Loucy (cell line): ENCODE measurements at regions not wholly inside any gene's neighbourhood (a gene's known extent, or its start where the extent isn't known, plus 50 kb on each side); places are given as distances from the start of the nearest gene placed in this dataset.

Experiments used
- EZH2phosphoT487 ChIP-seq: fragments of 200-600 bp; IDR thresholded peaks from 2 replicates; pipeline ENCODE4 v1.6.1; 2018; ENCODE audit warnings: antibody characterized with exemption, mild to moderate bottlenecking, moderate library complexity, borderline replicate concordance
- TF ChIP-seq, protein P1 (sequence below): fragments of 200-600 bp; sonication (generic); conservative IDR thresholded peaks from 2 replicates; pipeline ENCODE4 v1.5.1; 2014; ENCODE audit warnings: mild to moderate bottlenecking, antibody characterized with exemption, low read length

DNA sequence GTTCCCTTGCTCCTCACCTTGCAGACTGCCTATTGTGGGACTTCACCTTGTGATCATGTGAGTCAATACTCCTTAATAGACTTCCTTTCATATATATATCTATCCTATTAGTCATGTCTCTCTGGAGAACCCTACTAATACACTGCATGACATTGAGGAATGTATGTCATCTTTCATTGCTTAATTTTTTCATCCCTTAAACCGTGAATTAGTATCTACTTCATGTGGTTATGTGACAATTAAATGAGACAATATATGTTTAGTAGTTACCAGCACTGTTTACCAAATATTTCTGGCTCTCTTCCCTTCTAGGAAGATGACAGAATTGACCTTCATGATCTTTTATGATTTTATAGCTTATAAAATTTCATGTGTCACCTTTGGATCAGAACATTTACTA, 759.5 kb downstream of the GRXCR1 start:
- TF ChIP-seq, protein P1, sequence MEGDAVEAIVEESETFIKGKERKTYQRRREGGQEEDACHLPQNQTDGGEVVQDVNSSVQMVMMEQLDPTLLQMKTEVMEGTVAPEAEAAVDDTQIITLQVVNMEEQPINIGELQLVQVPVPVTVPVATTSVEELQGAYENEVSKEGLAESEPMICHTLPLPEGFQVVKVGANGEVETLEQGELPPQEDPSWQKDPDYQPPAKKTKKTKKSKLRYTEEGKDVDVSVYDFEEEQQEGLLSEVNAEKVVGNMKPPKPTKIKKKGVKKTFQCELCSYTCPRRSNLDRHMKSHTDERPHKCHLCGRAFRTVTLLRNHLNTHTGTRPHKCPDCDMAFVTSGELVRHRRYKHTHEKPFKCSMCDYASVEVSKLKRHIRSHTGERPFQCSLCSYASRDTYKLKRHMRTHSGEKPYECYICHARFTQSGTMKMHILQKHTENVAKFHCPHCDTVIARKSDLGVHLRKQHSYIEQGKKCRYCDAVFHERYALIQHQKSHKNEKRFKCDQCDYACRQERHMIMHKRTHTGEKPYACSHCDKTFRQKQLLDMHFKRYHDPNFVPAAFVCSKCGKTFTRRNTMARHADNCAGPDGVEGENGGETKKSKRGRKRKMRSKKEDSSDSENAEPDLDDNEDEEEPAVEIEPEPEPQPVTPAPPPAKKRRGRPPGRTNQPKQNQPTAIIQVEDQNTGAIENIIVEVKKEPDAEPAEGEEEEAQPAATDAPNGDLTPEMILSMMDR, result no peak
- TF ChIP-seq EZH2phosphoT487, result no peak
